ENCODE measurements at regions not wholly inside any gene's neighbourhood (a gene's known extent, or its start where the extent isn't known, plus 50 kb on each side); places are given as distances from the start of the nearest gene placed in this dataset.

- no peaks in the 10 kb centered on the region for H3K27me3 ChIP-seq (ENCODE audit: control insufficient read depth, insufficient read depth, low read length)
- H3K36me3 ChIP-seq (ENCODE audit: control insufficient read depth, low read depth, low read length), result no peaks in the 10 kb centered on the region
- no peaks in the 10 kb centered on the region for H3K4me1 ChIP-seq (ENCODE audit: control insufficient read depth, low read depth, low read length)
- no peak overlapping the region for H3K4me3 ChIP-seq (ENCODE audit: low read length)
- H3K27ac ChIP-seq (ENCODE audit: low read length), result no peak overlapping the region
- H3K9ac ChIP-seq (ENCODE audit: low read length), result no peak overlapping the region
- H3K9me3 ChIP-seq (ENCODE audit: control insufficient read depth, low read depth, low read length), result no peaks in the 10 kb centered on the region
Measured at GRCh38 chr20:58007947-58008346, 220.5 kb downstream of the ANKRD60 start.

GRCh38 chr20:58006346-58007316, 221.8 kb downstream of the ANKRD60 start:
- Histone ChIP-seq H3K27me3 (ENCODE audit: control insufficient read depth, insufficient read depth, low read length) (no peaks in the 10 kb centered on the region), H3K9me3 (ENCODE audit: control insufficient read depth, low read depth, low read length) (no peaks in the 10 kb centered on the region), H3K4me3 (ENCODE audit: low read length) (no peak overlapping the region), H3K4me1 (ENCODE audit: control insufficient read depth, low read depth, low read length) (no peaks in the 10 kb centered on the region), H3K36me3 (ENCODE audit: control insufficient read depth, low read depth, low read length) (no peaks in the 10 kb centered on the region), H3K27ac (ENCODE audit: low read length) (no peak overlapping the region), H3K9ac (ENCODE audit: low read length) (no peak overlapping the region)

- Histone ChIP-seq H3K27me3 (ENCODE audit: control insufficient read depth, insufficient read depth, low read length) (no peaks in the 10 kb centered on the region), H3K4me3 (ENCODE audit: low read length) (no peak overlapping the region), H3K9ac (ENCODE audit: low read length) (no peak overlapping the region), H3K27ac (ENCODE audit: low read length) (no peak overlapping the region), H3K36me3 (ENCODE audit: control insufficient read depth, low read depth, low read length) (no peaks in the 10 kb centered on the region), H3K9me3 (ENCODE audit: control insufficient read depth, low read depth, low read length) (no peaks in the 10 kb centered on the region), H3K4me1 (ENCODE audit: control insufficient read depth, low read depth, low read length) (no peaks in the 10 kb centered on the region)
Measured at GRCh38 chr20:58005581-58006345, 222.7 kb downstream of the ANKRD60 start.

GRCh38 chr20:58004900-58005299, 223.6 kb downstream of the ANKRD60 start:
- Histone ChIP-seq H3K4me3 (ENCODE audit: low read length) (no peak overlapping the region), H3K27me3 (ENCODE audit: control insufficient read depth, insufficient read depth, low read length) (no peaks in the 10 kb centered on the region), H3K9me3 (ENCODE audit: control insufficient read depth, low read depth, low read length) (no peaks in the 10 kb centered on the region), H3K4me1 (ENCODE audit: control insufficient read depth, low read depth, low read length) (peaks cover under 1% of the 10 kb centered on the region), H3K27ac (ENCODE audit: low read length) (no peak overlapping the region), H3K36me3 (ENCODE audit: control insufficient read depth, low read depth, low read length) (no peaks in the 10 kb centered on the region), H3K9ac (ENCODE audit: low read length) (no peak overlapping the region)

- Histone ChIP-seq H3K36me3 (ENCODE audit: control insufficient read depth, low read depth, low read length) (no peaks in the 10 kb centered on the region), H3K4me1 (ENCODE audit: control insufficient read depth, low read depth, low read length) (peaks cover 4% of the 10 kb centered on the region), H3K27ac (ENCODE audit: low read length) (no peak overlapping the region), H3K9ac (ENCODE audit: low read length) (no peak overlapping the region), H3K4me3 (ENCODE audit: low read length) (no peak overlapping the region), H3K9me3 (ENCODE audit: control insufficient read depth, low read depth, low read length) (no peaks in the 10 kb centered on the region), H3K27me3 (ENCODE audit: control insufficient read depth, insufficient read depth, low read length) (peaks cover under 1% of the 10 kb centered on the region)
Measured at GRCh38 chr20:58004146-58004545, 224.3 kb downstream of the ANKRD60 start.

- Histone ChIP-seq H3K27me3 (ENCODE audit: control insufficient read depth, insufficient read depth, low read length) (peaks cover 5% of the 10 kb centered on the region), H3K9me3 (ENCODE audit: control insufficient read depth, low read depth, low read length) (no peaks in the 10 kb centered on the region), H3K27ac (ENCODE audit: low read length) (no peak overlapping the region), H3K9ac (ENCODE audit: low read length) (no peak overlapping the region), H3K36me3 (ENCODE audit: control insufficient read depth, low read depth, low read length) (no peaks in the 10 kb centered on the region), H3K4me3 (ENCODE audit: low read length) (no peak overlapping the region), H3K4me1 (ENCODE audit: control insufficient read depth, low read depth, low read length) (peaks cover 4% of the 10 kb centered on the region)
Measured at GRCh38 chr20:58003525-58003924, 224.9 kb downstream of the ANKRD60 start.

- Histone ChIP-seq H3K27me3 (ENCODE audit: control insufficient read depth, insufficient read depth, low read length) (peaks cover 5% of the 10 kb centered on the region), H3K9me3 (ENCODE audit: control insufficient read depth, low read depth, low read length) (no peaks in the 10 kb centered on the region), H3K4me1 (ENCODE audit: control insufficient read depth, low read depth, low read length) (peaks cover 4% of the 10 kb centered on the region), H3K36me3 (ENCODE audit: control insufficient read depth, low read depth, low read length) (no peaks in the 10 kb centered on the region), H3K4me3 (ENCODE audit: low read length) (no peak overlapping the region), H3K27ac (ENCODE audit: low read length) (no peak overlapping the region), H3K9ac (ENCODE audit: low read length) (no peak overlapping the region)
Measured at GRCh38 chr20:58002901-58003300, 225.6 kb downstream of the ANKRD60 start.

GRCh38 chr20:58001946-58002345, 226.5 kb downstream of the ANKRD60 start:
- H3K27ac ChIP-seq (ENCODE audit: low read length), result no peak overlapping the region
- H3K36me3 ChIP-seq (ENCODE audit: control insufficient read depth, low read depth, low read length), result no peaks in the 10 kb centered on the region
- peaks cover 4% of the 10 kb centered on the region for H3K4me1 ChIP-seq (ENCODE audit: control insufficient read depth, low read depth, low read length)
- no peak overlapping the region for H3K9ac ChIP-seq (ENCODE audit: low read length)
- H3K27me3 ChIP-seq (ENCODE audit: control insufficient read depth, insufficient read depth, low read length), result peaks cover 5% of the 10 kb centered on the region
- H3K4me3 ChIP-seq (ENCODE audit: low read length), result no peak overlapping the region
- H3K9me3 ChIP-seq (ENCODE audit: control insufficient read depth, low read depth, low read length), result no peaks in the 10 kb centered on the region

GRCh38 chr20:58001381-58001780, 227.1 kb downstream of the ANKRD60 start:
- H3K4me1 ChIP-seq (ENCODE audit: control insufficient read depth, low read depth, low read length), result peaks cover 4% of the 10 kb centered on the region
- H3K27me3 ChIP-seq (ENCODE audit: control insufficient read depth, insufficient read depth, low read length), result peaks cover 5% of the 10 kb centered on the region
- no peak overlapping the region for H3K27ac ChIP-seq (ENCODE audit: low read length)
- no peaks in the 10 kb centered on the region for H3K9me3 ChIP-seq (ENCODE audit: control insufficient read depth, low read depth, low read length)
- H3K36me3 ChIP-seq (ENCODE audit: control insufficient read depth, low read depth, low read length), result no peaks in the 10 kb centered on the region
- H3K4me3 ChIP-seq (ENCODE audit: low read length), result no peak overlapping the region
- no peak overlapping the region for H3K9ac ChIP-seq (ENCODE audit: low read length)

- no peak overlapping the region for H3K4me3 ChIP-seq (ENCODE audit: low read length)
- H3K9me3 ChIP-seq (ENCODE audit: control insufficient read depth, low read depth, low read length), result no peaks in the 10 kb centered on the region
- no peak overlapping the region for H3K27ac ChIP-seq (ENCODE audit: low read length)
- H3K4me1 ChIP-seq (ENCODE audit: control insufficient read depth, low read depth, low read length), result peaks cover 4% of the 10 kb centered on the region
- no peaks in the 10 kb centered on the region for H3K36me3 ChIP-seq (ENCODE audit: control insufficient read depth, low read depth, low read length)
- peaks cover 5% of the 10 kb centered on the region for H3K27me3 ChIP-seq (ENCODE audit: control insufficient read depth, insufficient read depth, low read length)
- H3K9ac ChIP-seq (ENCODE audit: low read length), result no peak overlapping the region
Measured at GRCh38 chr20:58000861-58001260, 227.6 kb downstream of the ANKRD60 start.

GRCh38 chr20:57999465-58000111, 228.9 kb downstream of the ANKRD60 start:
- Histone ChIP-seq H3K4me1 (ENCODE audit: control insufficient read depth, low read depth, low read length) (peaks cover 4% of the 10 kb centered on the region), H3K9ac (ENCODE audit: low read length) (no peak overlapping the region), H3K36me3 (ENCODE audit: control insufficient read depth, low read depth, low read length) (no peaks in the 10 kb centered on the region), H3K9me3 (ENCODE audit: control insufficient read depth, low read depth, low read length) (no peaks in the 10 kb centered on the region), H3K27me3 (ENCODE audit: control insufficient read depth, insufficient read depth, low read length) (peaks cover 5% of the 10 kb centered on the region), H3K4me3 (ENCODE audit: low read length) (peak overlapping the region; percentile 21), H3K27ac (ENCODE audit: low read length) (no peak overlapping the region)
